ENCODE measurements at regions not wholly inside any gene's neighbourhood (a gene's known extent, or its start where the extent isn't known, plus 50 kb on each side); places are given as distances from the start of the nearest gene placed in this dataset.

DNA sequence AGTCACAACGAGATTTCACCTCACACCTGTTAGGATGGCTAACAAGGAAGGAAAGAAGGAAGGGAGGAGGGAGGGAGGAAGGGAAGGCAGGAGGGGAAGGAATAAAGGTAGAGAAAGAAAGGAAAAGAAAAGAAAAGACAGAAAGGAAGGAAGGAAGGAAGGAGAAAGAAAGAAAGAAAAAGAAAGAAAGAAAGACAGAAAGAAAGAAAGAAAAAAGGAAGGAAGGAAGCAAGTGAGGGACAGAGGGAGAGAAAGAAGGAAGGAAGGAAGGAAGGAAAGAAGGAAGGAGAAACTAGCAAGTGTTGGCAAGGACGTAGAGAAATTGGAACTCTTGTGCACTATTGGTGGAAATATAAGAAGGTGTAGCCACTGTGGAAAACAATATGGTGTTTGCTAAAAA, 52.2 kb downstream of the CCDC185 start:
- H3K4me3 Mint-ChIP-seq = no peak overlapping the region

DNA sequence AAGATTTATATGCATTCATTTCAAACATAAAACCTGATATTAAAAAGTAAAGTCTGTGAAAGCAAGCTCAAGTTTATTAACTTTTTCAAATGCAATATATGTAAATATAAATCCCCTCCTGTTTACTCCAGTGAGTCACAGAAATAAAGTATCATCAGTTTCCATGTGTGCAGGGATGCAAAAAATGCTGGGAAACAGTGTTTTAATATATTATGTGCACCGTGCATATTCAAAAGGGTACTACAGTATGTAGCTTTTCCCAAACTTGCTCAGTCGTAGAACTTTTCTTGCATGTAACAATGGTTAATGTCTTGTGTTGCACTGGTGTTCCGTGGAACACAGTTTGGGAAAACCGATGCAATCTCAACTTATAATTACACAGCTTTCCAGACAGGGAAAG, 60.7 kb downstream of the CCDC185 start:
- TF ChIP-seq, protein P1, sequence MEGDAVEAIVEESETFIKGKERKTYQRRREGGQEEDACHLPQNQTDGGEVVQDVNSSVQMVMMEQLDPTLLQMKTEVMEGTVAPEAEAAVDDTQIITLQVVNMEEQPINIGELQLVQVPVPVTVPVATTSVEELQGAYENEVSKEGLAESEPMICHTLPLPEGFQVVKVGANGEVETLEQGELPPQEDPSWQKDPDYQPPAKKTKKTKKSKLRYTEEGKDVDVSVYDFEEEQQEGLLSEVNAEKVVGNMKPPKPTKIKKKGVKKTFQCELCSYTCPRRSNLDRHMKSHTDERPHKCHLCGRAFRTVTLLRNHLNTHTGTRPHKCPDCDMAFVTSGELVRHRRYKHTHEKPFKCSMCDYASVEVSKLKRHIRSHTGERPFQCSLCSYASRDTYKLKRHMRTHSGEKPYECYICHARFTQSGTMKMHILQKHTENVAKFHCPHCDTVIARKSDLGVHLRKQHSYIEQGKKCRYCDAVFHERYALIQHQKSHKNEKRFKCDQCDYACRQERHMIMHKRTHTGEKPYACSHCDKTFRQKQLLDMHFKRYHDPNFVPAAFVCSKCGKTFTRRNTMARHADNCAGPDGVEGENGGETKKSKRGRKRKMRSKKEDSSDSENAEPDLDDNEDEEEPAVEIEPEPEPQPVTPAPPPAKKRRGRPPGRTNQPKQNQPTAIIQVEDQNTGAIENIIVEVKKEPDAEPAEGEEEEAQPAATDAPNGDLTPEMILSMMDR (IDR thresholded peaks at IDR 0.05; ENCODE audit: unreplicated experiment in 3 of 3) = no peak
- Mint-ChIP-seq H3K27me3 (ENCODE audit: low read depth) (peaks cover 4% of the 10 kb centered on the region), H3K4me3 (no peak overlapping the region), H3K9me3 (peaks cover 3% of the 10 kb centered on the region), H3K27ac (no peak overlapping the region), H3K36me3 (ENCODE audit: low read depth) (no peaks in the 10 kb centered on the region), H3K4me1 (no peaks in the 10 kb centered on the region)

More for the DNA sequence above, 52.2 kb downstream of the CCDC185 start:
- Mint-ChIP-seq H3K27ac (no peak overlapping the region), H3K9me3 (peaks cover 34% of the 10 kb centered on the region), H3K4me1 (no peaks in the 10 kb centered on the region), H3K27me3 (ENCODE audit: low read depth) (peaks cover 19% of the 10 kb centered on the region), H3K36me3 (ENCODE audit: low read depth) (no peaks in the 10 kb centered on the region)
- TF ChIP-seq, protein P1 (IDR thresholded peaks at IDR 0.05; ENCODE audit: unreplicated experiment in 3 of 3) = no peak

DNA sequence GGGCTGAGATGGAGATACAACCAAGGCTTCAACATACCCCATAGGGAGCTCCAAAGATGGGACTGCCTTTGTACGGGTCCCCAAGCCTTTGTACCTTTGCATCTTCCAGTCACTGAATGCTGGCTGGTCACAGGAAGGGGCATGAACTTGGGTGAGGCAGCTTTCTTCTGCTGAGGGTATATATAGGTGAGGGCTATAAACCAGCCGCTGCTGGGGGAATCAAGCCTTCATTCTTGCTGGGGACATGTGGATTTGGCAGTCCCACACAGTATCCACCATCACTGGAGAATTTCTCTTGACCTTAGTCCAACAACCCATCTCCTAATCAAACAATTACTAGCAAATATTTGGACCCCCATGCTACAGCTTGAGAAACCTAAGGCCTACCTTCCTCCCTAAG, 61.7 kb downstream of the CCDC185 start:
- no peaks in the 10 kb centered on the region for H3K36me3 Mint-ChIP-seq (ENCODE audit: low read depth)
- no peak overlapping the region for H3K4me3 Mint-ChIP-seq
- H3K9me3 Mint-ChIP-seq = peaks cover 3% of the 10 kb centered on the region
- TF ChIP-seq, protein P1 (IDR thresholded peaks at IDR 0.05; ENCODE audit: unreplicated experiment in 3 of 3) = no peak
- H3K27ac Mint-ChIP-seq = no peak overlapping the region
- H3K27me3 Mint-ChIP-seq (ENCODE audit: low read depth) = peaks cover 6% of the 10 kb centered on the region
- H3K4me1 Mint-ChIP-seq = no peaks in the 10 kb centered on the region

DNA sequence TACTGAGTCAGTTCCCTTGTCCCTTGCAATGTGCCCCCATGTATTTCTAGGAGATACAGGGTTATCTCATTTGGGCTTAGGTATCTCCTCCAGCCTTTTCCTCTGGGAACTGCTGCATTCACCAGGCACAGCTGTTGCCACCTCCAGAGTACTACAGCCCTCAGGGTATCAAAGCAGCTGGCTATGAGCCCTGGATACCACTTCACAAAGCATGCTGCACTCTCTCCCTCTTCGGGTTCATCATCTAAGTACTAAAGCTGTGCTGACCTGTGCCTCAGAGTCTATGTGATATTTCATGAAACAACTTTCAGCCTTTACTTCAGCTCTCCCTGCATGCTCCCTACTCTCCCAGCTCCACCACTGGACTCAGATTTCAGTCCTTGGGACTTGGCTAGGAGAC, 62.3 kb downstream of the CCDC185 start:
- Mint-ChIP-seq H3K36me3 (ENCODE audit: low read depth) (no peaks in the 10 kb centered on the region), H3K4me1 (no peaks in the 10 kb centered on the region), H3K27me3 (ENCODE audit: low read depth) (peaks cover 9% of the 10 kb centered on the region), H3K9me3 (peaks cover 3% of the 10 kb centered on the region), H3K27ac (no peak overlapping the region), H3K4me3 (no peak overlapping the region)
- TF ChIP-seq, protein P1 (IDR thresholded peaks at IDR 0.05; ENCODE audit: unreplicated experiment in 3 of 3) = no peak

DNA sequence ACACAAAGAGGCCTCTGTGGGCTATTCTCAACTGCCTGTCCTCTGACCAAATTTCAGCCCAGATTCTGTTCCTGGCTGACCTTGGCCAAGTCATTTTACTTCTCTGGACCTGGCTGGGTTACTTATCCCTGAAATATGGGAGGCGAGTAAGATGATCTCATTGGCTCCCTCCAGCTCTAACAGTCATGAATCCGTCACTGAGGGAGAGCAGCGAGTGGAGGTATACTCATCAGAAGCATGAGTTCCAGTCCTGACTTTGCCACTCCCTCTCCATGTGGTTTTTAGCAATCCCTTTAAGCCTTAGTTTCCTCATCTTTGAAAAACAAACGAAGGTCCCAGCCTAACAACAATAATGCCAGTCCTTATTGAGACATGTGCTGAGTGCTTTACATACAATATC, 63.5 kb downstream of the CCDC185 start:
- no peak overlapping the region for H3K4me3 Mint-ChIP-seq
- H3K4me1 Mint-ChIP-seq = no peaks in the 10 kb centered on the region
- TF ChIP-seq, protein P1 (IDR thresholded peaks at IDR 0.05; ENCODE audit: unreplicated experiment in 3 of 3) = no peak
- no peak overlapping the region for H3K27ac Mint-ChIP-seq
- peaks cover 9% of the 10 kb centered on the region for H3K27me3 Mint-ChIP-seq (ENCODE audit: low read depth)
- H3K36me3 Mint-ChIP-seq (ENCODE audit: low read depth) = no peaks in the 10 kb centered on the region
- H3K9me3 Mint-ChIP-seq = peaks cover 3% of the 10 kb centered on the region

DNA sequence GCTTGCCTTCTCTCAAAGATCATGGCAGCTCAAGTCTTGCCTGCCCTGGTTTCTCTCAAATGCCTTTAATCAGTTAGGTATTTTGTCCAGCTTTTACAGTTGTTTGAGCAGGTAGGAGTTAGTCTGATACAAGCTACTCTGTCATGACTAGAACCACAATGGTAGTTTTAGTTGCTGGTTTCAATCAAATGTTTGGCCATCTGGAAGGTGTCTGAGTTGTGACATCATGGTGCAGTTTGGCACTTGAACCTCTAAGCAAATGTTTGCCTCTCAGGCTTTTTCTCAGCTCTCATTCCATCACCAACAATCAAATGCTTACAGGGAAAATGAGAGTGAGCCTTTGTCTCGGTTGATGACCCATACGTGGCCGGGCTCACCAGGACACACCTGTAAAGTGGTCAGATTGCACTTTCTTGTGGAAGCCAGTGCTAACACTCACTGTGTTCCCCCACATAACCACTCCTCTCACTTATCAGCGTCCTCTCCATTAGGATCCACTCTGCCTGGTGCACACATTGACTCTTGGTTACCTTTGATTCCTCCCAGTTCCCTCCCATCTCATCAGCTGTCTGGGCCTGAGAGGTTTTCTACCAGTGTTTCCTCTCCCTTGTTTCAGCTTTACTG, 67.5 kb downstream of the CCDC185 start:
- no peaks in the 10 kb centered on the region for H3K9me3 Mint-ChIP-seq
- H3K4me1 Mint-ChIP-seq = no peaks in the 10 kb centered on the region
- H3K36me3 Mint-ChIP-seq (ENCODE audit: low read depth) = no peaks in the 10 kb centered on the region
- no peak overlapping the region for H3K4me3 Mint-ChIP-seq
- peaks cover 9% of the 10 kb centered on the region for H3K27me3 Mint-ChIP-seq (ENCODE audit: low read depth)
- TF ChIP-seq, protein P1 (IDR thresholded peaks at IDR 0.05; ENCODE audit: unreplicated experiment in 3 of 3) = no peak
- H3K27ac Mint-ChIP-seq = no peak overlapping the region
